ENCODE measurements at regions not wholly inside any gene's neighbourhood (a gene's known extent, or its start where the extent isn't known, plus 50 kb on each side); places are given as distances from the start of the nearest gene placed in this dataset.
"Not testable (repeated sequence)": the region's sequence is repeated elsewhere in the genome, so short reads cannot be mapped to it uniquely, and the experiment has no call there.

GRCh38 chr21:41567901-41568510, 60.0 kb upstream of the TMPRSS2 start:
- Histone ChIP-seq H3K4me3 (ENCODE audit: low read depth, low read length) (no peak overlapping the region), H3K9me3 (ENCODE audit: severe bottlenecking) (peaks cover 4% of the 10 kb centered on the region), H3K27me3 (ENCODE audit: insufficient read depth, low read depth, severe bottlenecking) (no peaks in the 10 kb centered on the region), H3K27ac (no peak overlapping the region), H3K36me3 (no peaks in the 10 kb centered on the region)
- DNase-seq, result no peak
- TF ChIP-seq CTCF (IDR thresholded peaks at IDR 0.05; ENCODE audit: low read depth, low read length), result no peak

- H3K36me3 ChIP-seq; DNase-seq; H3K27ac ChIP-seq; H3K4me3 ChIP-seq (ENCODE audit: low read depth, low read length); H3K9me3 ChIP-seq (ENCODE audit: severe bottlenecking); H3K27me3 ChIP-seq (ENCODE audit: insufficient read depth, low read depth, severe bottlenecking): not testable (repeated sequence)
Observed at GRCh38 chr21:41567237-41567636, 59.3 kb upstream of the TMPRSS2 start.

DNA sequence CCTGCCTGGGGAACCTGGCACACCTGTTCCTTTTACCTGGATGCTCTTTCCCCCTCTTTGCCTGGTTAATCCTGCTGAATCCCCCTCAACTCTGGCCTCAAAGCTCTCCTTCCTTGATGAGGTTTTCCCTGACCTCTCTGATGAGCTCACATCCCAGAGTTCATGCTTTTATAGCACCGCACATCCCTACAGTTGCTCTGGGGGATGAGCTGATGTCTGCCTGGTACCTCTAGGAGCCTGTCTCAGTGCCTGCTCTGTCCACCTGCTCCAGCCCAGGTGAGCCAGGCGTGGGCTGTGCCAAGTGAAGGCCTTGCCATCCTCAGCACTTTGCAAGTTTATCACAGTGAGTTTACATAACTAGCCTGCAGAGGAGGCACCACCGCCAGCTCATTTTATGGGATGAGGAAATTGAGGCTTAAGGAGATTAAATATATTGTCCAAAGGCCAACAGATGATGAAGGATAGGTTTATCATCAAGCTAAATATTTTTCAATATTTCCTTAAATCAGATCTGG, 58.6 kb upstream of the TMPRSS2 start:
- no peaks in the 10 kb centered on the region for H3K9me3 ChIP-seq (ENCODE audit: severe bottlenecking)
- TF ChIP-seq CTCF (IDR thresholded peaks at IDR 0.05; ENCODE audit: low read depth, low read length), result no peak
- no peak overlapping the region for H3K27ac ChIP-seq
- H3K36me3 ChIP-seq, result no peaks in the 10 kb centered on the region
- no peaks in the 10 kb centered on the region for H3K27me3 ChIP-seq (ENCODE audit: insufficient read depth, low read depth, severe bottlenecking)
- H3K4me3 ChIP-seq (ENCODE audit: low read depth, low read length), result no peak overlapping the region
- no peak for DNase-seq

- H3K27me3 ChIP-seq (ENCODE audit: insufficient read depth, low read depth, severe bottlenecking), result no peaks in the 10 kb centered on the region
- H3K9me3 ChIP-seq (ENCODE audit: severe bottlenecking), result no peaks in the 10 kb centered on the region
- no peak for TF ChIP-seq CTCF (IDR thresholded peaks at IDR 0.05; ENCODE audit: low read depth, low read length)
- H3K4me3 ChIP-seq (ENCODE audit: low read depth, low read length), result no peak overlapping the region
- H3K36me3 ChIP-seq, result no peaks in the 10 kb centered on the region
- H3K27ac ChIP-seq, result no peak overlapping the region
- DNase-seq, result no peak
Observed at GRCh38 chr21:41565550-41565949, 57.6 kb upstream of the TMPRSS2 start.

DNA sequence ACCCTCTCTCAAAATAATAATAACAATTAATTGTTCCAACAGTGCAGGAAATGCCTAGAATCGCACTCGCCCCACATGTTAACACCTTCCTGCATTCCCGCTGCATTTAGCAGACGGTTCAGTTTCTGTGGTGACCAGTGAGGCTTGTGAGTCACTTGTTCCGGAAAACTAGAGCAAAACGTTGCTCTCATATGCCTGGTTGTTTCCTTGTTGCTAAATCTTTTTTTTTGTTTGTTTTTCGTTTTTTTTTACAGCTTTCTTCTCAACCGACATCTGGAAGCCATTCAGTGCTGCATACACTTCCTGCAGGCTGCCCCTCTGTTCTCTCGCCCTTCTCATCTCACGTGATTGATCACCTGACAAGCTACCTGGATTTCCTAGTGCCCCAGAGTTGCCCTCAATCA, 56.9 kb upstream of the TMPRSS2 start:
- H3K36me3 ChIP-seq, result no peaks in the 10 kb centered on the region
- no peaks in the 10 kb centered on the region for H3K9me3 ChIP-seq (ENCODE audit: severe bottlenecking)
- TF ChIP-seq CTCF (IDR thresholded peaks at IDR 0.05; ENCODE audit: low read depth, low read length), result no peak
- no peak for DNase-seq
- H3K27ac ChIP-seq, result no peak overlapping the region
- H3K27me3 ChIP-seq (ENCODE audit: insufficient read depth, low read depth, severe bottlenecking), result no peaks in the 10 kb centered on the region
- H3K4me3 ChIP-seq (ENCODE audit: low read depth, low read length), result no peak overlapping the region

DNA sequence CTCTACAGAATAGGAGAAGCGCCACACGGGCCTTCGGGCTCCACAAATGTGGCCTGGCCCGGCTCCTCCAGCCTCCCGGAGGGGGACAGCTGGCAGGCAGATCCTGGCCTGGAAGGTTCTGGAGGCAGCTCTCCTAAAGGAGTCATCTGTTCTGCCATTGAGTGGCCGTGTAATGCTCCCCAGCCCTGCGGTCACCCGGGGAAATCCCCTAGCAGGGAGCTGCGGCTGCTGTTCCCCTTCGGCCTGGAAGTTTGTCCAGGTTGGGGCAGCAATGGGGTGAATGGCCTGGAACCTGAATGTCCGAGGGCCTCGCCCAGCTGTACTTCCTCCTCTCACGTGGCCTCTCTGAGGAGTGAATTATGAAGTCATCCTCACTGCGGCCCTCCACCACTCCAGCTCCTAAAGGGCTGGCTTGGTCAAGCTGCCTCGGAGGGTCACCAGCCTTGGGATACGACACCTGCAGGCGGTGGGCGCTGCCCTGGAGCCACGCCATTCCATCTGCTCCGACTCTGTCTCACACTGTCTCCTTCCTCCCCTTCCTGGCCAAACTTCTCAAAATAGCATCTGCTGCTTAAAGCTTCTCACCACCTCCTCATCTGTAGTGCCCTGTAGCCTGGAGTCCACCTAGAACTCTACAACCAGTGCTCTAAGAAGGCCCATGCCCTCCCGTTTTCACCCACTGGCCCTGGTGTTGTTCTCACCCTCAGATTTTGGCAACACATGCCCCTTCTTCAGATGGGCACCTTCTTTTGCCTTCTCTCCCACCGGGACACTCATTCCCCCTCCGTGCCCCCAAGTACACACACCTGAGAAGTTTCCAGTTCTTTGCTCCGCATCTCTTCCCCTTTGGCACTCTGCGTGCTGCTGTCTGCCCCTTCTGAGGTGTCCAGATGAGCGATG, 54.4 kb upstream of the TMPRSS2 start:
- no peaks in the 10 kb centered on the region for H3K27me3 ChIP-seq (ENCODE audit: insufficient read depth, low read depth, severe bottlenecking)
- no peak for DNase-seq
- H3K4me3 ChIP-seq (ENCODE audit: low read depth, low read length), result no peak overlapping the region
- no peaks in the 10 kb centered on the region for H3K9me3 ChIP-seq (ENCODE audit: severe bottlenecking)
- no peak overlapping the region for H3K27ac ChIP-seq
- TF ChIP-seq CTCF (IDR thresholded peaks at IDR 0.05; ENCODE audit: low read depth, low read length), result no peak
- H3K36me3 ChIP-seq, result no peaks in the 10 kb centered on the region
